ENCODE measurements at regions not wholly inside any gene's neighbourhood (a gene's known extent, or its start where the extent isn't known, plus 50 kb on each side); places are given as distances from the start of the nearest gene placed in this dataset.
A peak's percentile ranks its signal among the peaks of the same experiment; 100 is the strongest.

- DNase-seq, result no peak
- no peak for TF ChIP-seq CTCF (IDR thresholded peaks at IDR 0.05; ENCODE audit: low read depth, low read length)
- H3K4me1 ChIP-seq, result no peaks in the 10 kb centered on the region
- H3K27me3 ChIP-seq, result no peaks in the 10 kb centered on the region
- no peaks in the 10 kb centered on the region for H3K36me3 ChIP-seq
- H3K9me3 ChIP-seq, result no peaks in the 10 kb centered on the region
- H3K4me3 ChIP-seq (ENCODE audit: low read depth, low read length), result no peak overlapping the region
These were observed 252.9 kb upstream of the MPDZ start for GRCh38 chr9:13532407-13532806.

- H3K27me3 ChIP-seq, result no peaks in the 10 kb centered on the region
- TF ChIP-seq CTCF (IDR thresholded peaks at IDR 0.05; ENCODE audit: low read depth, low read length), result no peak
- H3K4me3 ChIP-seq (ENCODE audit: low read depth, low read length), result no peak overlapping the region
- H3K9me3 ChIP-seq, result no peaks in the 10 kb centered on the region
- peak; percentile 20 for DNase-seq
- no peaks in the 10 kb centered on the region for H3K36me3 ChIP-seq
- H3K4me1 ChIP-seq, result no peaks in the 10 kb centered on the region
These were observed 250.0 kb upstream of the MPDZ start for GRCh38 chr9:13529321-13530104.

- no peak for DNase-seq
- Histone ChIP-seq H3K27me3 (no peaks in the 10 kb centered on the region), H3K4me3 (ENCODE audit: low read depth, low read length) (no peak overlapping the region), H3K36me3 (no peaks in the 10 kb centered on the region), H3K4me1 (no peaks in the 10 kb centered on the region), H3K9me3 (no peaks in the 10 kb centered on the region)
- no peak for TF ChIP-seq CTCF (IDR thresholded peaks at IDR 0.05; ENCODE audit: low read depth, low read length)
These were observed 244.8 kb upstream of the MPDZ start for GRCh38 chr9:13524245-13524644.

GRCh38 chr9:13520069-13520468 lies 240.6 kb upstream of the MPDZ start:
- H3K27me3 ChIP-seq, result no peaks in the 10 kb centered on the region
- H3K4me1 ChIP-seq, result no peaks in the 10 kb centered on the region
- no peak overlapping the region for H3K4me3 ChIP-seq (ENCODE audit: low read depth, low read length)
- no peak for DNase-seq
- H3K9me3 ChIP-seq, result no peaks in the 10 kb centered on the region
- no peak for TF ChIP-seq CTCF (IDR thresholded peaks at IDR 0.05; ENCODE audit: low read depth, low read length)
- H3K36me3 ChIP-seq, result no peaks in the 10 kb centered on the region

- no peak for DNase-seq
- H3K4me1 ChIP-seq, result 0 out of 2 replicates have a peak, but pooled peaks cover 4% of the 10 kb centered on the region
- no peak overlapping the region for H3K4me3 ChIP-seq (ENCODE audit: low read depth, low read length)
- H3K9me3 ChIP-seq, result no peaks in the 10 kb centered on the region
- no peaks in the 10 kb centered on the region for H3K27me3 ChIP-seq
- TF ChIP-seq CTCF (IDR thresholded peaks at IDR 0.05; ENCODE audit: low read depth, low read length), result no peak
- H3K36me3 ChIP-seq, result no peaks in the 10 kb centered on the region
These were observed 234.4 kb upstream of the MPDZ start for GRCh38 chr9:13513716-13514444.

GRCh38 chr9:13513286-13513685 lies 233.8 kb upstream of the MPDZ start:
- H3K4me1 ChIP-seq, result 0 out of 2 replicates have a peak, but pooled peaks cover 4% of the 10 kb centered on the region
- no peak for TF ChIP-seq CTCF (IDR thresholded peaks at IDR 0.05; ENCODE audit: low read depth, low read length)
- no peak overlapping the region for H3K4me3 ChIP-seq (ENCODE audit: low read depth, low read length)
- H3K36me3 ChIP-seq, result no peaks in the 10 kb centered on the region
- H3K9me3 ChIP-seq, result no peaks in the 10 kb centered on the region
- DNase-seq, result no peak
- H3K27me3 ChIP-seq, result no peaks in the 10 kb centered on the region

Data from BE2C (cell line).